PC-3 (cell line): ENCODE measurements at regions not wholly inside any gene's neighbourhood (a gene's known extent, or its start where the extent isn't known, plus 50 kb on each side); places are given as distances from the start of the nearest gene placed in this dataset.

Experiments used
- CTCF ChIP-seq: fragments of 300-600 bp; sonication (generic); conservative IDR thresholded peaks from 2 replicates; pipeline ENCODE4 v1.5.1; 2017; ENCODE audit warnings: antibody characterized with exemption, low read depth, mild to moderate bottlenecking, low read length
- EZH2phosphoT487 ChIP-seq: fragments of 300-600 bp; sonication (generic); IDR thresholded peaks from 2 replicates; pipeline ENCODE4 v1.6.1; 2018; ENCODE audit warnings: mild to moderate bottlenecking, antibody characterized with exemption, low read length, borderline replicate concordance

- TF ChIP-seq EZH2phosphoT487 (no peak), CTCF (no peak)
Observed at GRCh38 chr21:33975548-33976081, 60.0 kb upstream of the ATP5PO start.
